Omental fat pad (tissue), 3 donors: ENCODE measurements at regions not wholly inside any gene's neighbourhood (a gene's known extent, or its start where the extent isn't known, plus 50 kb on each side); places are given as distances from the start of the nearest gene placed in this dataset.

Experiments used
- ATAC-seq: fragments of 150-250 bp; one replicate; pipeline ENCODE4 v1.9.1; 2016; ENCODE audit warnings: mild to moderate bottlenecking, moderate library complexity; ENCODE audit not compliant: low FRiP score
- DNase-seq: peaks from one replicate; pipeline ENCODE4 v3.0.0-alpha.2; 2019; ENCODE audit warnings: low spot score
- CTCF ChIP-seq, 3 donors: fragments of 450-650 bp; IDR thresholded peaks; one replicate each; pipeline ENCODE4 v1.5.1; 2016 to 2017; ENCODE audit warnings: antibody characterized with exemption in 3 of 3, mild to moderate bottlenecking in 3 of 3, moderate library complexity in 2 of 3

- no peak for DNase-seq
- ATAC-seq, result no peak
- TF ChIP-seq CTCF (IDR thresholded peaks at IDR 0.05), result no peak
Measured at GRCh38 chr10:65531545-65531944, 1394.3 kb upstream of the LRRTM3 start.

GRCh38 chr10:65534771-65535170 is 1391.1 kb upstream of the LRRTM3 start:
- ATAC-seq (no peak), DNase-seq (no peak)
- no peak for TF ChIP-seq CTCF (IDR thresholded peaks at IDR 0.05)

GRCh38 chr10:65544756-65545155 is 1381.1 kb upstream of the LRRTM3 start:
- DNase-seq (no peak), ATAC-seq (no peak)
- TF ChIP-seq CTCF (IDR thresholded peaks at IDR 0.05), result no peak

- ATAC-seq, result no peak
Measured at GRCh38 chr10:65548001-65548400, 1377.8 kb upstream of the LRRTM3 start.

GRCh38 chr10:65550761-65551160 is 1375.1 kb upstream of the LRRTM3 start:
- no peak for TF ChIP-seq CTCF (IDR thresholded peaks at IDR 0.05)
- ATAC-seq, result no peak
- DNase-seq, result no peak

More at GRCh38 chr10:65548001-65548400, 1377.8 kb upstream of the LRRTM3 start:
- no peak for TF ChIP-seq CTCF (IDR thresholded peaks at IDR 0.05)
- no peak for DNase-seq

- no peak for ATAC-seq
- no peak for DNase-seq
- TF ChIP-seq CTCF (IDR thresholded peaks at IDR 0.05), result no peak
Measured at GRCh38 chr10:65555192-65555591, 1370.6 kb upstream of the LRRTM3 start.

- TF ChIP-seq CTCF (IDR thresholded peaks at IDR 0.05), result no peak
- no peak for DNase-seq
- no peak for ATAC-seq
Measured at GRCh38 chr10:65556006-65556405, 1369.8 kb upstream of the LRRTM3 start.
